SH-SY5Y (cell line): ENCODE measurements at regions not wholly inside any gene's neighbourhood (a gene's known extent, or its start where the extent isn't known, plus 50 kb on each side); places are given as distances from the start of the nearest gene placed in this dataset.

ENCODE experiments used
- GATA2 ChIP-seq: IDR thresholded peaks from 2 replicates; pipeline ENCODE4 v1.6.1; 2011; ENCODE audit warnings: mild to moderate bottlenecking, low read depth, low read length
- GATA3 ChIP-seq: IDR thresholded peaks from 2 replicates; pipeline ENCODE4 v1.6.1; 2011; ENCODE audit warnings: low read depth, mild to moderate bottlenecking, low read length, moderate library complexity

GRCh38 chr14:85115921-85116320 lies 414.0 kb upstream of the FLRT2 start:
- TF ChIP-seq GATA3 (no peak), GATA2 (no peak)

- TF ChIP-seq GATA3 (no peak), GATA2 (no peak)
Observed at GRCh38 chr14:85118274-85118673, 411.7 kb upstream of the FLRT2 start.

DNA sequence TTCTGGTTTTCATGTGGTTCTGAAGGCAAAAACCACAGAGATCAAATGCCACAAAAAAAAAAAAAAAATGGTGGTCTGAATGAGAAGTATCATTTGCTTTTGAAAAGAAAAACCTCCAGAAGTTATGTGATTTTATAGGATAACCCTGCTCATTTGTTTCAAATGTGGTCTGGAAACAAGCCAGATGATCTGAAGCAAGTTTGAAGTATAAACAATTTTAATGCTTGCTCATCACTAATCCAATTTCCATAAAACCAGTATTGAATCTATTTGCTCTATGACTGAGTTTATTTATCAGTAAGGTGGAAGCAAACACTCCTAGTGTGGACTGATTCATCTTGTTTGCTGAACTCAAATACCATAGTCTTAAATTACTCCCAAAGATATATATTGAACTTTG lies 407.3 kb upstream of the FLRT2 start:
- TF ChIP-seq GATA2 (no peak), GATA3 (no peak)

- TF ChIP-seq GATA3 (no peak), GATA2 (no peak)
Observed at GRCh38 chr14:85123755-85124154, 406.2 kb upstream of the FLRT2 start.

GRCh38 chr14:85124631-85125290 lies 405.2 kb upstream of the FLRT2 start:
- TF ChIP-seq GATA3 (no peak), GATA2 (no peak)

DNA sequence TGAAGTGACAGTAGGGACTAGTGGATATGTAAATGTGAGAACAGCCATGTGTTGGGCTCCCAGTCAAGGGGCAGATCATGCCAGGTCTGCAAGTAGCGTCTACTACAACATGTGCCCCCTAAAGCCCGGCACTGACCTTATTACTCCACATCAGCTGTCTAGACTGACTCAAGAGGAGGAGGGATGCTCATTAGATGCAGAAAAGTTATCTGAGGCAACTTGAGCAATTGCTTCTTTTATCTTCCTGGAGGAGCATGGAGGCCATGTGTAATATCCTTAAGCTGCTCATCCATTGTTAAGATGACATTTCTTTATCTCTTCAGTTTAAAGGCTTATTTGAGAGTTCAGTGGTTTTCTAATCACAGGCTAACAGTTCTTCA lies 404.7 kb upstream of the FLRT2 start:
- TF ChIP-seq GATA3 (no peak), GATA2 (no peak)

DNA sequence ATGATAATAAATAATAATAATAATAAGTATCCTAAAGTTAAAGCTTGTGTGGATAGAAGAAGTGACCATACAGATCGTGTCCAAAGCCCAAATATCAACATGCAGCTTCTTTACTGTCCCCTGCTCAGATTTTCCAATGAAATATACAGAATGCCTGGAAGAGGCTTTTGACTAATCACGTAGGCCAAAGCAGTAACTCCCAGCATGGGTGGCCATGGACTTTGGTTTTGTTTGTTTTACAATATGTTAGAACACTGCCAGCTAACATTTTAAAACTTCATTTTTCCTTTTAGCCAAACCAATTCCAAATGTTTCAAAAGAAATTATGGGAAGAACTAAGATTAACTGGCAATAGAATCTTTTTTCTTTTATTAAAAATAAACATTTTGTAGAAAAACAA lies 400.0 kb upstream of the FLRT2 start:
- no peak for TF ChIP-seq GATA3
- TF ChIP-seq GATA2, result no peak

DNA sequence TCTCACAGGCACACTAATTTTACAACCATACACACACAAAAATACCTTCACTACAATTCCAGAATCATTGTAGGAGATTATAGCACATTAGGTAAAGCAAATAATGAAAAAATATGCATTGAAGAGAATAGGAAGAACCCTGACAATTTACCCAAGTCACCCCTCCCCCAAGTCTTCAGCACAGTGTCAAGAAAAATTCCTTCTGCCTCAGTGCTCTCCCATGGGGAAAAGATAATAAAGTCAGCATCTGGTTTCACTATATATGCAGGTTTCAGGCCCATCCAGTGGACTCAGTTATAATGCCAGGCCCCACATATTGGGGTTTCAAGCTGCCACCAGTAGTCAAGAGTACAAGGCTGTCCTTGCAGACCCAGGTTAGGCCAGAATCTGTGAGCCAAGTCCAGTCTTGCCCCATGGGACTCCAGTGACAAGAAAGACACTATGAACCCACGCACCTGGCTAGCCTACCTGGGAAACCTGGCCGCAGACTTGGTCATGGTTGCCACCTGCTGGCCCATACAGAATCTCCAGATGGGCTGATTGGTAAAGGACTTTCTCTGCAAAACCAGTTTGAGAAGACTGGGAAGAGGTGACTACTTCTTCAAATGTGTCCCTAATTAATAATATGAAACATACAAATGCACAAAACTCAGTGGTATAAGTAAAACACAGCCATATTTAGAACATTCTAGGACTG lies 398.6 kb upstream of the FLRT2 start:
- no peak for TF ChIP-seq GATA2
- TF ChIP-seq GATA3, result no peak

- no peak for TF ChIP-seq GATA2
- no peak for TF ChIP-seq GATA3
Observed at GRCh38 chr14:85142982-85143381, 387.0 kb upstream of the FLRT2 start.

DNA sequence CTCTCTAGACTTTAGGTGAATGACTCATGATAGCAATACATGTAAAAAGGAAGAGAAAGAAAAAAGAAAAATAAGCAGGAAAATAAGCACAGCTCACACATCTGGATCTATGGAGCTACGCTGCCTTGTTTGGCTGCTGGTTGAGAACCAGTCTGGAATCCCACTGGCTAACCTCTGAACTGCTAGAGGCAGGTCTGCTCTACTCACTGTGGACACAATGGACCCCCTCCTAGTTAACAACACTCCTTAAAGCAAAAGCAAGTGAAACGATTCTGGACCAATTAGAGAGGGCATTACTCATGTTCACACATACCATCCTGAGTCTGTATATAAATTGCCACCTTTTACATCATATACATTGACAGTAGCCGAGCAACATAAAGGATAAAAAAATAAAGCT lies 383.2 kb upstream of the FLRT2 start:
- no peak for TF ChIP-seq GATA3
- no peak for TF ChIP-seq GATA2

DNA sequence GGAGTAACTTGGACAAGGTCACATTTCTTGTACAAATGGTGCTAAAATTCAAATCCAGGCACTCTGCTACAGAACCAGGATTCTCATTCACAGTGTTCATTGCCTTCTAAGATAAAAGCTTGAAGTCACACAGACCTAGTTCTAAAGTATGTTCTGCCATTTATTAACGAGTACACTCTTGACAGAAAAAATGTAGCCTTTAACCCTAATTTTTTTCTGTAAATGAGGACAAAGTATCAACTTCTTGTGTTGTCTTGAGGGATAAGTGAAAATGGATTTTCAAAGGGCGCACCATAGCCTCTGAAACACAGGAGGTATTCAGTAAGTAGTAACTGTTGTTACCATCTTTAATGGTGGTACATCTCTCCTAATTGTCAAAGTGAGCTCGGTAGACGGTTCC lies 379.8 kb upstream of the FLRT2 start:
- TF ChIP-seq GATA3 (no peak), GATA2 (no peak)

DNA sequence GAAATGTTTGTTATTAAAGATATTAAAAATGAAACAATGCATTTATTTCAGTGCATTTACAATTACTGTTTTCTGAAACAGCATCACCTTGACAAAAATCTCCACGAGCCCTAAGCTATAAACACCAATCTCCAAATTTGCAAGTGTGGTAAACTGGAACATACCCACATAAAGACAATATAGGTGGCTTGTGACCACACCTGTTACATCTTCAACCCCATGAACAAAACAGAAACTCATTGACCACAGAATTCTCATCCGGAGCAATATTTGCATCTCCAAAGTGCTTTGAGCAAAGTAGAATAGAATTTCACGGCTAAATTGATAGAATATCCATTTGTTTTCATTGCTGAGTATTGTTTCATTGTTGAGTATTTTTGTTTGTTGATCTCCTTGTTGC lies 375.2 kb upstream of the FLRT2 start:
- TF ChIP-seq GATA2, result no peak
- TF ChIP-seq GATA3, result no peak

GRCh38 chr14:85156319-85156718 lies 373.6 kb upstream of the FLRT2 start:
- TF ChIP-seq GATA2 (no peak), GATA3 (no peak)

DNA sequence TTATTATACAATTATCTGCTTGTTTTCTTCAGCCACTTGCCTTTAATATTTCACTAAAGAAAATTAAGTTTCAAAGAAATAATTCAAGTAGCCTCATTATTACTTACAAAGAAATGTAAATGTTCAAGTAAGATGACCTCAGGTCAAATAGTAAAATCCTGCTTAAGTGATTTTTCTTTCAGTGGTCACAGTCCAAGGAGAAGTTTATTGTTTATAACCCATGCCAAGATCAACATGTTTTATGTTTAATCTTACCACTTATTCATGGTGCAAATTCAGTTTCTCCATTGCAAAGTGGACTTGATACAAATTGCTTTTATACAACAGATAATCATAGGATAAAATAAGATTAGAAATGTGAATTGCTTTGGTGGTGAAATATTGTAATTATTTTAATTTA lies 370.2 kb upstream of the FLRT2 start:
- TF ChIP-seq GATA3 (no peak), GATA2 (no peak)

GRCh38 chr14:85165094-85165493 lies 364.9 kb upstream of the FLRT2 start:
- no peak for TF ChIP-seq GATA2
- TF ChIP-seq GATA3, result no peak
